Body of pancreas (tissue), 4 donors: ENCODE measurements at regions not wholly inside any gene's neighbourhood (a gene's known extent, or its start where the extent isn't known, plus 50 kb on each side); places are given as distances from the start of the nearest gene placed in this dataset.

Source experiments
- ATAC-seq: fragments of 150-250 bp; one replicate; pipeline ENCODE4 v1.9.1; 2016
- DNase-seq, 4 donors: peaks; one replicate each; pipeline ENCODE4 v3.0.0-alpha.2; 2019
- H3K27ac ChIP-seq, 4 donors: fragments of 200-600 bp; sonication (generic); 1 replicate in 3 of 4; 2 replicates in 1 of 4; pipeline versions ENCODE4 v1.5.1 to v1.6.1; 2016 to 2019; ENCODE audit warnings: mild to moderate bottlenecking in 1 of 4, mixed read lengths in 1 of 4, moderate library complexity in 1 of 4
- H3K27me3 ChIP-seq, 2 donors: fragments of 200-600 bp; sonication (generic); one replicate each; pipeline ENCODE4 v1.6.0; 2016; ENCODE audit warnings: mild to moderate bottlenecking in 1 of 2
- H3K36me3 ChIP-seq, 2 donors: fragments of 200-600 bp; sonication (generic); replicated peaks in 1 of 2; 2 replicates each; pipeline ENCODE4 v1.5.1; 2016; ENCODE audit warnings: low read depth in 2 of 2; ENCODE audit not compliant: insufficient read depth in 1 of 2
- H3K4me1 ChIP-seq: fragments of 200-600 bp; sonication (generic); one replicate; pipeline ENCODE4 v1.6.0; 2016
- H3K4me3 ChIP-seq, 2 donors: fragments of 200-600 bp; sonication (generic); 1 replicate in 1 of 2; 2 replicates in 1 of 2; pipeline ENCODE4 v1.5.1; 2016 to 2019
- H3K9me3 ChIP-seq, 3 donors: fragments of 200-600 bp; sonication (generic); 1 replicate in 2 of 3; 2 replicates in 1 of 3; pipeline ENCODE4 v1.5.1; 2016
- CTCF ChIP-seq, 7 experiments: fragments of 450-650 bp in 4 of 7; fragments of 200-600 bp in 3 of 7; sonication (generic) in 3 of 7; IDR thresholded peaks; one replicate each; pipeline ENCODE4 v1.5.1; 2016 to 2019; ENCODE audit warnings: antibody characterized with exemption in 7 of 7
- POLR2A ChIP-seq, 3 donors: fragments of 450-650 bp; IDR thresholded peaks; one replicate each; pipeline ENCODE4 v1.6.1; 2016; ENCODE audit warnings: antibody characterized with exemption in 3 of 3, mild to moderate bottlenecking in 2 of 3
- WGBS, 2 donors: methylation state at CpG; one replicate each; pipeline ENCODE4 v1.1.5; 2017; 5-methylcytosine and 5-hydroxymethylcytosine counted together
- intact Hi-C: fragments of 100-400 bp; cut with DNase I; formaldehyde crosslinking; loops from one replicate; pipeline ENCODE4 v1.15.1; 2023

- WGBS, 2 donors = 73 to 96% methylated on average over 2 of the region's 2 CpGs
- no peak for DNase-seq
- H3K4me3 ChIP-seq = no peak overlapping the region
- no peaks in the 10 kb centered on the region for H3K27me3 ChIP-seq
- H3K27ac ChIP-seq = no peak overlapping the region
- ATAC-seq = no peak
- peaks cover 22% of the 10 kb centered on the region for H3K4me1 ChIP-seq
- intact Hi-C loops = no loop called here
- no peaks in the 10 kb centered on the region for H3K36me3 ChIP-seq
- no peaks in the 10 kb centered on the region for H3K9me3 ChIP-seq
- TF ChIP-seq POLR2A (IDR thresholded peaks at IDR 0.05) (no peak), CTCF (IDR thresholded peaks at IDR 0.05) (no peak)
Observed at GRCh38 chr3:124177071-124177470, 185.1 kb upstream of the ROPN1 start.

DNA sequence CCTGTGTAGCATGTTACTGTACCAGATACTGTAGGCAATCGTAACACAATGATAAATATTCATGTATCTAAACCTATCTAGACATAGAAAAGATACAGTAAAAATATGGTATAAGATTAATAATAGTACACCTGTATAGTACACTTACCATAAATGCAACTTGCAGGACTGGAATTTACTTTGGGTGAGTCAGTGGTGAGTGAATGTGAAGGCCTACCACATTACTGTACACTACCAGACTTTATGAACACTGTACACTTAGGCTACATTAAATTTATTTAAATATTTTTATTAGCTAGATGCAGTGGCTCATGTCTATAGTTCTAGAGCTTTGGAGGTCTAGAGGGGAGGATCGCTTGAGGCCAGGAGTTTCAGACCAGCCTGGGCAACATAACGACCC, 186.6 kb upstream of the ROPN1 start:
- H3K4me1 ChIP-seq = peaks cover 10% of the 10 kb centered on the region
- no peaks in the 10 kb centered on the region for H3K9me3 ChIP-seq
- no peak overlapping the region for H3K4me3 ChIP-seq
- no peaks in the 10 kb centered on the region for H3K27me3 ChIP-seq
- intact Hi-C loops = no loop called here
- WGBS, 2 donors = 91 to 96% methylated on average over 3 of the region's 3 CpGs
- H3K27ac ChIP-seq = no peak overlapping the region
- ATAC-seq = no peak
- no peaks in the 10 kb centered on the region for H3K36me3 ChIP-seq
- TF ChIP-seq CTCF (IDR thresholded peaks at IDR 0.05) (no peak), POLR2A (IDR thresholded peaks at IDR 0.05) (no peak)
- no peak for DNase-seq

GRCh38 chr3:124200407-124200806, 208.5 kb upstream of the ROPN1 start:
- ATAC-seq = no peak
- H3K9me3 ChIP-seq = no peaks in the 10 kb centered on the region
- 53 to 69% methylated on average over 2 of the region's 2 CpGs for WGBS, 2 donors
- H3K27me3 ChIP-seq = no peaks in the 10 kb centered on the region
- no peaks in the 10 kb centered on the region for H3K36me3 ChIP-seq
- DNase-seq = no peak
- H3K4me3 ChIP-seq = no peak overlapping the region
- no peaks in the 10 kb centered on the region for H3K4me1 ChIP-seq
- H3K27ac ChIP-seq = no peak overlapping the region
- intact Hi-C loops = no loop called here
- TF ChIP-seq POLR2A (IDR thresholded peaks at IDR 0.05) = no peak
- TF ChIP-seq CTCF (IDR thresholded peaks at IDR 0.05) = no peak

GRCh38 chr3:124201226-124201625, 209.3 kb upstream of the ROPN1 start:
- Histone ChIP-seq H3K9me3 (no peaks in the 10 kb centered on the region), H3K36me3 (no peaks in the 10 kb centered on the region), H3K4me3 (no peak overlapping the region), H3K27me3 (no peaks in the 10 kb centered on the region), H3K27ac (no peak overlapping the region), H3K4me1 (no peaks in the 10 kb centered on the region)
- DNase-seq = no peak
- TF ChIP-seq POLR2A (IDR thresholded peaks at IDR 0.05) (no peak), CTCF (IDR thresholded peaks at IDR 0.05) (no peak)
- ATAC-seq = no peak
- intact Hi-C loops = no loop called here
- 81 to 95% methylated on average over 3 of the region's 3 CpGs for WGBS, 2 donors

GRCh38 chr3:124201786-124202185, 209.9 kb upstream of the ROPN1 start:
- Histone ChIP-seq H3K36me3 (no peaks in the 10 kb centered on the region), H3K4me1 (no peaks in the 10 kb centered on the region), H3K4me3 (no peak overlapping the region), H3K27ac (no peak overlapping the region), H3K27me3 (no peaks in the 10 kb centered on the region), H3K9me3 (no peaks in the 10 kb centered on the region)
- TF ChIP-seq POLR2A (IDR thresholded peaks at IDR 0.05) (no peak), CTCF (IDR thresholded peaks at IDR 0.05) (no peak)
- intact Hi-C loops = no loop called here
- DNase-seq (no peak), ATAC-seq (no peak)
- WGBS, 2 donors = 75% methylated on average over 2 of the region's 2 CpGs; no CpG with 5 or more reads in 1 of the 2 donors
